GM12878 (cell line): ENCODE measurements at regions not wholly inside any gene's neighbourhood (a gene's known extent, or its start where the extent isn't known, plus 50 kb on each side); places are given as distances from the start of the nearest gene placed in this dataset.

Experiments used
- ATAC-seq: fragments of 200-7000 bp; cut with Tn5 transposase; 3 replicates; pipeline ENCODE4 v1.9.1; 2020; ENCODE audit warnings: mild to moderate bottlenecking, moderate library complexity
- BruUV-seq: library from RNA; stranded (reverse); fragments of 400-500 nt; replicated peaks from 2 replicates; lab custom pipeline; 2021; lab: Mats Ljungman, UMichigan
- CTCF ChIA-PET: fragments of 300-600 bp; sonication (Branson Sonifier 250); formaldehyde crosslinking; extraction: SDS; loops from one replicate; lab custom pipeline; 2021; ENCODE audit warnings: inconsistent platforms; lab: Yijun Ruan, JAX
- POLR2A ChIA-PET: fragments of 350-600 bp; formaldehyde crosslinking; extraction: SDS; loops from one replicate; lab custom pipeline; 2021; ENCODE audit warnings: inconsistent platforms; lab: Charles Lee
- RAD21 ChIA-PET: fragments of 300-600 bp; sonication (Branson Sonifier 250); formaldehyde crosslinking; loops from one replicate; lab custom pipeline; 2023; ENCODE audit warnings: antibody characterized with exemption; ENCODE audit not compliant: unreplicated experiment; lab: Charles Lee
- SMC1A ChIA-PET: fragments of 300-600 bp; sonication (Branson Sonifier 250); formaldehyde crosslinking; loops from one replicate; lab custom pipeline; 2023; ENCODE audit not compliant: unreplicated experiment, uncharacterized antibody; lab: Charles Lee
- DNase-seq: peaks from one replicate; pipeline ENCODE4 v3.0.0-alpha.2; 2011; ENCODE audit warnings: low read depth, low spot score
- FAIRE-seq: peaks from 3 replicates; lab custom pipeline; 2011; peaks lifted over from hg19 to GRCh38; lab: Jason Lieb, UNC
- H2AFZ ChIP-seq: 2 replicates; pipeline ENCODE4 v1.6.0; 2011; ENCODE audit warnings: low read depth, low read length, control low read depth; ENCODE audit not compliant: control insufficient read depth
- H3K27ac ChIP-seq: 2 replicates; pipeline ENCODE4 v1.5.1; 2011; ENCODE audit warnings: control low read depth; ENCODE audit not compliant: control insufficient read depth, insufficient read depth
- H3K27me3 ChIP-seq, 2 experiments: replicated peaks in 1 of 2; 2 replicates each; pipeline versions ENCODE4 v1.6.0 to v1.6.1; 2011; ENCODE audit warnings: low read length in 1 of 2; ENCODE audit not compliant: control insufficient read depth in 2 of 2, insufficient read depth in 2 of 2
- H3K36me3 ChIP-seq, 2 experiments: 2 replicates each; pipeline ENCODE4 v1.5.1; 2011; ENCODE audit warnings: low read length in 1 of 2; ENCODE audit not compliant: control insufficient read depth in 2 of 2, insufficient read depth in 2 of 2
- H3K4me1 ChIP-seq: 2 replicates; pipeline ENCODE4 v1.6.1; 2011; ENCODE audit warnings: mild to moderate bottlenecking, low read length, moderate library complexity, mixed read lengths; ENCODE audit not compliant: control insufficient read depth, insufficient read depth
- H3K4me2 ChIP-seq: 2 replicates; pipeline ENCODE4 v1.6.0; 2011; ENCODE audit warnings: control low read depth; ENCODE audit not compliant: control insufficient read depth, insufficient read depth
- H3K4me3 ChIP-seq: fragments of 200-600 bp; sonication (generic); 2 replicates; pipeline ENCODE4 v1.5.1; 2016
- H3K79me2 ChIP-seq: 2 replicates; pipeline ENCODE4 v1.6.0; 2011; ENCODE audit warnings: low read length; ENCODE audit not compliant: control insufficient read depth, insufficient read depth
- H3K9ac ChIP-seq: 2 replicates; pipeline ENCODE4 v1.8.0; 2011; ENCODE audit warnings: low read length, control low read depth, mixed read lengths; ENCODE audit not compliant: control insufficient read depth, insufficient read depth
- H3K9me3 ChIP-seq: replicated peaks from 3 replicates; pipeline ENCODE4 v1.5.1; 2011; ENCODE audit warnings: mild to moderate bottlenecking, low read length; ENCODE audit not compliant: control insufficient read depth, insufficient read depth
- H4K20me1 ChIP-seq: 2 replicates; pipeline ENCODE4 v1.6.0; 2011; ENCODE audit not compliant: control insufficient read depth, insufficient read depth
- CBX5 ChIP-seq: sonication (generic); IDR thresholded peaks from 2 replicates; pipeline ENCODE4 v1.6.1; 2016; ENCODE audit warnings: low read depth, moderate library complexity, mild to moderate bottlenecking, inconsistent platforms
- ETV6 ChIP-seq, 2 experiments: fragments of 450-650 bp in 1 of 2; IDR thresholded peaks in 1 of 2; conservative IDR thresholded peaks in 1 of 2; 2 replicates each; pipeline ENCODE4 v1.6.1; 2014; ENCODE audit warnings: antibody characterized with exemption in 1 of 2, borderline replicate concordance in 1 of 2, low read depth in 1 of 2, mild to moderate bottlenecking in 1 of 2, moderate library complexity in 1 of 2
- HDAC2 ChIP-seq: fragments of 200-600 bp; sonication (generic); IDR thresholded peaks from 2 replicates; pipeline ENCODE4 v1.6.1; 2017
- IKZF2 ChIP-seq, 2 experiments: fragments of 450-650 bp; IDR thresholded peaks; 2 replicates each; pipeline ENCODE4 v1.6.1; 2017; ENCODE audit warnings: mild to moderate bottlenecking in 2 of 2, moderate library complexity in 2 of 2
- NFYB ChIP-seq: IDR thresholded peaks from 2 replicates; pipeline ENCODE4 v1.6.1; 2011; ENCODE audit warnings: low read depth, mild to moderate bottlenecking, low read length, improper control_type of control experiment, moderate library complexity; ENCODE audit not compliant: insufficient read depth
- POLR2AphosphoS2 ChIP-seq: IDR thresholded peaks from 2 replicates; pipeline ENCODE4 v1.6.1; 2011; ENCODE audit warnings: low read depth, mild to moderate bottlenecking, low read length, improper control_type of control experiment, moderate library complexity
- POU2F2 ChIP-seq: IDR thresholded peaks from 3 replicates; pipeline ENCODE4 v1.6.1; 2011; ENCODE audit warnings: low read depth, mild to moderate bottlenecking, low read length, borderline replicate concordance
- RBBP5 ChIP-seq: fragments of 200-600 bp; sonication (generic); conservative IDR thresholded peaks from 2 replicates; pipeline ENCODE4 v1.6.1; 2016
- SMC3 ChIP-seq: IDR thresholded peaks from 2 replicates; pipeline ENCODE4 v1.6.1; 2011; ENCODE audit warnings: low read length, improper control_type of control experiment, borderline replicate concordance
- SP1 ChIP-seq: IDR thresholded peaks from one replicate; pipeline ENCODE4 v1.6.1; 2011; ENCODE audit warnings: low read depth, low read length
- STAT3 ChIP-seq: IDR thresholded peaks from 2 replicates; pipeline ENCODE4 v1.6.1; 2011; ENCODE audit warnings: low read depth, low read length, improper control_type of control experiment
- ZNF622 ChIP-seq: fragments of 450-650 bp; IDR thresholded peaks from 2 replicates; pipeline ENCODE4 v1.6.1; 2017; ENCODE audit warnings: mild to moderate bottlenecking, inconsistent platforms
- WGBS: methylation state at CpG from one replicate; pipeline ENCODE4 v1.1.6; 2016; ENCODE audit warnings: low lambda C conversion rate; ENCODE audit not compliant: insufficient replicate concordance, insufficient coverage; ENCODE audit errors: missing lambda C conversion rate; 5-methylcytosine and 5-hydroxymethylcytosine counted together
- in situ Hi-C: fragments of 300-500 bp; cut with MboI; formaldehyde crosslinking; loops from 9 replicates; pipeline ENCODE4 v1.14.3; 2018; ENCODE audit warnings: mixed read lengths
- intact Hi-C: fragments of 100-400 bp; cut with micrococcal nuclease; formaldehyde crosslinking; loops from one replicate; pipeline ENCODE4 v1.14.2; 2022; ENCODE audit not compliant: unreplicated experiment
- TF ChIP-seq, protein P1 (sequence below): fragments of 450-650 bp; IDR thresholded peaks from 2 replicates; pipeline ENCODE4 v1.6.1; 2016; ENCODE audit warnings: mild to moderate bottlenecking, moderate library complexity, borderline replicate concordance
- TF ChIP-seq, protein P2 (sequence below): IDR thresholded peaks from 2 replicates; pipeline ENCODE4 v1.6.1; 2012; ENCODE audit warnings: low read depth, low read length, improper control_type of control experiment

- TF ChIP-seq, protein P1, sequence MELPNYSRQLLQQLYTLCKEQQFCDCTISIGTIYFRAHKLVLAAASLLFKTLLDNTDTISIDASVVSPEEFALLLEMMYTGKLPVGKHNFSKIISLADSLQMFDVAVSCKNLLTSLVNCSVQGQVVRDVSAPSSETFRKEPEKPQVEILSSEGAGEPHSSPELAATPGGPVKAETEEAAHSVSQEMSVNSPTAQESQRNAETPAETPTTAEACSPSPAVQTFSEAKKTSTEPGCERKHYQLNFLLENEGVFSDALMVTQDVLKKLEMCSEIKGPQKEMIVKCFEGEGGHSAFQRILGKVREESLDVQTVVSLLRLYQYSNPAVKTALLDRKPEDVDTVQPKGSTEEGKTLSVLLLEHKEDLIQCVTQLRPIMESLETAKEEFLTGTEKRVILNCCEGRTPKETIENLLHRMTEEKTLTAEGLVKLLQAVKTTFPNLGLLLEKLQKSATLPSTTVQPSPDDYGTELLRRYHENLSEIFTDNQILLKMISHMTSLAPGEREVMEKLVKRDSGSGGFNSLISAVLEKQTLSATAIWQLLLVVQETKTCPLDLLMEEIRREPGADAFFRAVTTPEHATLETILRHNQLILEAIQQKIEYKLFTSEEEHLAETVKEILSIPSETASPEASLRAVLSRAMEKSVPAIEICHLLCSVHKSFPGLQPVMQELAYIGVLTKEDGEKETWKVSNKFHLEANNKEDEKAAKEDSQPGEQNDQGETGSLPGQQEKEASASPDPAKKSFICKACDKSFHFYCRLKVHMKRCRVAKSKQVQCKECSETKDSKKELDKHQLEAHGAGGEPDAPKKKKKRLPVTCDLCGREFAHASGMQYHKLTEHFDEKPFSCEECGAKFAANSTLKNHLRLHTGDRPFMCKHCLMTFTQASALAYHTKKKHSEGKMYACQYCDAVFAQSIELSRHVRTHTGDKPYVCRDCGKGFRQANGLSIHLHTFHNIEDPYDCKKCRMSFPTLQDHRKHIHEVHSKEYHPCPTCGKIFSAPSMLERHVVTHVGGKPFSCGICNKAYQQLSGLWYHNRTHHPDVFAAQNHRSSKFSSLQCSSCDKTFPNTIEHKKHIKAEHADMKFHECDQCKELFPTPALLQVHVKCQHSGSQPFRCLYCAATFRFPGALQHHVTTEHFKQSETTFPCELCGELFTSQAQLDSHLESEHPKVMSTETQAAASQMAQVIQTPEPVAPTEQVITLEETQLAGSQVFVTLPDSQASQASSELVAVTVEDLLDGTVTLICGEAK = no peak
- TF ChIP-seq, protein P2, sequence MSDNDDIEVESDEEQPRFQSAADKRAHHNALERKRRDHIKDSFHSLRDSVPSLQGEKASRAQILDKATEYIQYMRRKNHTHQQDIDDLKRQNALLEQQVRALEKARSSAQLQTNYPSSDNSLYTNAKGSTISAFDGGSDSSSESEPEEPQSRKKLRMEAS = no peak
- no peak for TF ChIP-seq ZNF622
- TF ChIP-seq POU2F2 = no peak
- TF ChIP-seq POLR2AphosphoS2 = no peak
Measured at GRCh38 chr10:20593649-20594048, 303.5 kb downstream of the NEBL start (continued).

GRCh38 chr10:20582041-20582440, 315.1 kb downstream of the NEBL start:
- CTCF ChIA-PET = no interaction called here
- H3K27ac ChIP-seq = no peak overlapping the region
- H3K79me2 ChIP-seq = no peaks in the 10 kb centered on the region
- H3K4me2 ChIP-seq = no peak overlapping the region
- 0% methylated on average over 1 of the region's 1 CpG for WGBS
- H3K9ac ChIP-seq = no peak overlapping the region
- no peaks in the 10 kb centered on the region for H4K20me1 ChIP-seq
- SMC1A ChIA-PET = no interaction called here
- H3K9me3 ChIP-seq = no peaks in the 10 kb centered on the region
- FAIRE-seq (no peak), DNase-seq (no peak), ATAC-seq (no peak)
- in situ Hi-C loops (no loop called here), intact Hi-C loops (no loop called here)
- no peak overlapping the region for H2AFZ ChIP-seq
- BruUV-seq = no TSS peak
- no peaks in the 10 kb centered on the region for H3K4me1 ChIP-seq
- H3K4me3 ChIP-seq = no peak overlapping the region
- TF ChIP-seq STAT3 (no peak), ETV6 (conservative IDR thresholded peaks at IDR 0.05 in 1 of 2, IDR thresholded peaks at IDR 0.05 in 1 of 2; ENCODE audit: borderline replicate concordance in 1 of 2, low read depth in 1 of 2) (no peak), IKZF2 (IDR thresholded peaks at IDR 0.05) (no peak), NFYB (no peak), RBBP5 (no peak), CBX5 (no peak), HDAC2 (no peak), SP1 (no peak), SMC3 (no peak)
- TF ChIP-seq, protein P2 = no peak
- H3K27me3 ChIP-seq = no peaks in the 10 kb centered on the region
- POLR2A ChIA-PET = no interaction called here
- RAD21 ChIA-PET = no interaction called here
- no peaks in the 10 kb centered on the region for H3K36me3 ChIP-seq
